Neuronal stem cell (in vitro differentiated cells): ENCODE measurements at regions not wholly inside any gene's neighbourhood (a gene's known extent, or its start where the extent isn't known, plus 50 kb on each side); places are given as distances from the start of the nearest gene placed in this dataset.

Source experiments
- DNase-seq: peaks from one replicate; pipeline ENCODE4 v3.0.0-alpha.2; 2013; ENCODE audit warnings: low spot score
- H2AFZ ChIP-seq: one replicate; pipeline ENCODE4 v1.6.1; 2013; ENCODE audit warnings: mild to moderate bottlenecking, low read length, inconsistent platforms
- H2AK5ac ChIP-seq: 2 replicates; pipeline ENCODE4 v1.6.1; 2013; ENCODE audit warnings: low read depth, mild to moderate bottlenecking, inconsistent platforms, low read length, moderate library complexity, mixed read lengths
- H2BK120ac ChIP-seq: 2 replicates; pipeline ENCODE4 v1.6.1; 2013; ENCODE audit warnings: low read depth, mild to moderate bottlenecking, inconsistent platforms, low read length, moderate library complexity, mixed read lengths
- H2BK12ac ChIP-seq: one replicate; pipeline ENCODE4 v1.6.1; 2013; ENCODE audit warnings: low read length, inconsistent platforms
- H2BK15ac ChIP-seq: 2 replicates; pipeline ENCODE4 v1.6.1; 2013; ENCODE audit warnings: mild to moderate bottlenecking, low read length, inconsistent platforms, mixed read lengths
- H2BK5ac ChIP-seq: one replicate; pipeline ENCODE4 v1.6.1; 2013; ENCODE audit warnings: inconsistent platforms, mild to moderate bottlenecking, low read length, moderate library complexity
- H3K14ac ChIP-seq: one replicate; pipeline ENCODE4 v1.6.1; 2013; ENCODE audit warnings: low read length, inconsistent platforms
- H3K18ac ChIP-seq: 2 replicates; pipeline ENCODE4 v1.6.1; 2013; ENCODE audit warnings: low read length, inconsistent platforms
- H3K23ac ChIP-seq: 2 replicates; pipeline ENCODE4 v1.6.1; 2013; ENCODE audit warnings: low read depth, mild to moderate bottlenecking, mixed read lengths, low read length, inconsistent platforms; ENCODE audit not compliant: poor library complexity
- H3K27ac ChIP-seq: replicated peaks from 3 replicates; pipeline ENCODE4 v1.5.1; 2013; ENCODE audit warnings: low read length, inconsistent platforms
- H3K27me3 ChIP-seq, 3 experiments: 2 replicates each; pipeline ENCODE4 v1.6.1; 2013; ENCODE audit warnings: low read length in 3 of 3, mild to moderate bottlenecking in 2 of 3, inconsistent platforms in 1 of 3, low read depth in 1 of 3, mixed read lengths in 1 of 3, moderate library complexity in 1 of 3; ENCODE audit not compliant: control insufficient read depth in 3 of 3, insufficient read depth in 3 of 3
- H3K36me3 ChIP-seq, 2 donors: replicated peaks in 1 of 2; 2 replicates each; pipeline ENCODE4 v1.6.1; 2013; ENCODE audit warnings: low read length in 2 of 2; ENCODE audit not compliant: control insufficient read depth in 2 of 2, insufficient read depth in 2 of 2
- H3K4ac ChIP-seq: 2 replicates; pipeline ENCODE4 v1.6.1; 2013; ENCODE audit warnings: inconsistent platforms, mild to moderate bottlenecking, low read length, moderate library complexity
- H3K4me1 ChIP-seq, 2 donors: 1 replicate in 1 of 2; 2 replicates in 1 of 2; pipeline ENCODE4 v1.6.1; 2013; ENCODE audit warnings: low read length in 2 of 2, low read depth in 1 of 2; ENCODE audit not compliant: control insufficient read depth in 2 of 2, insufficient read depth in 1 of 2
- H3K4me2 ChIP-seq: one replicate; pipeline ENCODE4 v1.6.1; 2013; ENCODE audit warnings: mild to moderate bottlenecking, low read length, inconsistent platforms; ENCODE audit not compliant: insufficient read depth, poor library complexity, severe bottlenecking
- H3K4me3 ChIP-seq, 2 donors: 2 replicates each; pipeline ENCODE4 v1.5.1; 2013; ENCODE audit warnings: low read length in 2 of 2, mild to moderate bottlenecking in 2 of 2, inconsistent platforms in 1 of 2, moderate library complexity in 1 of 2
- H3K79me1 ChIP-seq: one replicate; pipeline ENCODE4 v1.6.1; 2013; ENCODE audit warnings: low read depth, mild to moderate bottlenecking, inconsistent platforms, low read length, moderate library complexity
- H3K9ac ChIP-seq: one replicate; pipeline ENCODE4 v1.6.1; 2013; ENCODE audit warnings: mild to moderate bottlenecking, low read depth, low read length, inconsistent platforms; ENCODE audit not compliant: poor library complexity
- H3K9me3 ChIP-seq, 2 donors: replicated peaks in 1 of 2; 2 replicates each; pipeline versions ENCODE3 to v1.6.1; 2013; ENCODE audit warnings: low read length in 2 of 2, mild to moderate bottlenecking in 2 of 2, inconsistent platforms in 1 of 2, low read depth in 1 of 2, mixed read lengths in 1 of 2, moderate library complexity in 1 of 2; ENCODE audit not compliant: control insufficient read depth in 2 of 2, insufficient read depth in 1 of 2
- H4K8ac ChIP-seq: one replicate; pipeline ENCODE4 v1.6.1; 2013; ENCODE audit warnings: low read depth, mild to moderate bottlenecking, inconsistent platforms, low read length, moderate library complexity
- H4K91ac ChIP-seq: one replicate; pipeline ENCODE4 v1.6.1; 2013; ENCODE audit warnings: low read length, low read depth, mild to moderate bottlenecking, inconsistent platforms; ENCODE audit not compliant: poor library complexity
- WGBS, 2 donors: extraction: QIAGEN DNeasy Blood & Tissue Kit; methylation state at CpG; one replicate each; pipeline ENCODE4 v1.1.7; 2013; ENCODE audit warnings: missing lambda C conversion rate in 2 of 2, mixed read lengths in 1 of 2; ENCODE audit not compliant: insufficient read length in 2 of 2, insufficient replicate concordance in 1 of 2; ENCODE audit errors: extremely low coverage in 2 of 2; 5-methylcytosine and 5-hydroxymethylcytosine counted together

GRCh38 chr2:125554956-125555355 lies 1101.0 kb upstream of the GYPC start:
- Histone ChIP-seq H2BK12ac (no peak overlapping the region), H4K8ac (no peak overlapping the region), H3K14ac (no peak overlapping the region), H2AK5ac (no peak overlapping the region), H3K18ac (no peak overlapping the region), H2AFZ (no peak overlapping the region), H2BK5ac (no peak overlapping the region), H3K36me3 (no peaks in the 10 kb centered on the region), H3K4me2 (no peak overlapping the region), H4K91ac (no peak overlapping the region), H3K27me3 (no peaks in the 10 kb centered on the region), H3K27ac (no peak overlapping the region), H3K4me3 (no peak overlapping the region), H3K4ac (no peak overlapping the region), H2BK15ac (no peak overlapping the region), H3K23ac (no peak overlapping the region), H3K4me1 (no peaks in the 10 kb centered on the region), H2BK120ac (no peak overlapping the region), H3K9ac (no peak overlapping the region), H3K79me1 (no peaks in the 10 kb centered on the region), H3K9me3 (no peaks in the 10 kb centered on the region)
- no peak for DNase-seq
- WGBS, 2 donors, result no CpG with 5 or more reads among the region's 2 CpGs

DNA sequence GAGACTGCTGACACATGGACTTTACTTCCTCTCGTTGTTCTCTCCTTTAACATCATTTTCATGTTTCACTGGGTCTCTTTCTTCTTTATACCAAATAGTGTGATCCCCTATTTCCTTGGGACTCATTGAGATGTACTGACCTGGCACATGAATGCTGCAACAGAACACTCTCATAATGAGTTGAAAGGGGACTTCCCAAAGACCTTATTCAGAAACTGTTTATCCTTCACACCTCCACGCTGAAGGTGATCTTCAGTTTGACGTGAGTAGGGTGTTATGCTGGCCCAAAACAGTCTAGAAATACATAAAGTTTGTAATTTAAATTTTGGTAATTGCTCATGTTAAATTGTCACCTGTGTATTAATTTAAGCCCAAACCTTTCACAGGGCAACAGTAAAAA lies 1096.8 kb upstream of the GYPC start:
- no peak overlapping the region for H2BK120ac ChIP-seq
- H4K91ac ChIP-seq, result no peak overlapping the region
- H3K4ac ChIP-seq, result no peak overlapping the region
- no peaks in the 10 kb centered on the region for H3K9me3 ChIP-seq
- H3K18ac ChIP-seq, result no peak overlapping the region
- no peak overlapping the region for H3K27ac ChIP-seq
- no peak overlapping the region for H4K8ac ChIP-seq
- no peak overlapping the region for H2AK5ac ChIP-seq
- no peak overlapping the region for H3K14ac ChIP-seq
- H2BK12ac ChIP-seq, result no peak overlapping the region
- no peak overlapping the region for H3K4me2 ChIP-seq
- WGBS, 2 donors, result no CpG with 5 or more reads among the region's 3 CpGs
- no peak overlapping the region for H2AFZ ChIP-seq
- no peak overlapping the region for H2BK15ac ChIP-seq
- no peak overlapping the region for H3K23ac ChIP-seq
- H3K9ac ChIP-seq, result no peak overlapping the region
- no peaks in the 10 kb centered on the region for H3K27me3 ChIP-seq
- H2BK5ac ChIP-seq, result no peak overlapping the region
- H3K36me3 ChIP-seq, result no peaks in the 10 kb centered on the region
- H3K4me1 ChIP-seq, result no peaks in the 10 kb centered on the region
- no peak for DNase-seq
- no peak overlapping the region for H3K4me3 ChIP-seq
- no peaks in the 10 kb centered on the region for H3K79me1 ChIP-seq

- Histone ChIP-seq H3K27ac (no peak overlapping the region), H3K9ac (no peak overlapping the region), H3K4me2 (no peak overlapping the region), H4K8ac (no peak overlapping the region), H3K27me3 (no peaks in the 10 kb centered on the region), H3K4me1 (no peaks in the 10 kb centered on the region), H2BK15ac (no peak overlapping the region), H3K36me3 (no peaks in the 10 kb centered on the region), H2AK5ac (no peak overlapping the region), H2BK120ac (no peak overlapping the region), H2BK5ac (no peak overlapping the region), H3K18ac (no peak overlapping the region), H3K79me1 (no peaks in the 10 kb centered on the region), H3K4me3 (no peak overlapping the region), H2AFZ (no peak overlapping the region), H4K91ac (no peak overlapping the region), H3K9me3 (no peaks in the 10 kb centered on the region), H3K23ac (no peak overlapping the region), H3K14ac (no peak overlapping the region), H2BK12ac (no peak overlapping the region), H3K4ac (no peak overlapping the region)
- no CpG with 5 or more reads among the region's 1 CpG for WGBS, 2 donors
- no peak for DNase-seq
These were observed 1095.1 kb upstream of the GYPC start for GRCh38 chr2:125560855-125561254.

- Histone ChIP-seq H3K9ac (no peak overlapping the region), H4K91ac (no peak overlapping the region), H3K4me2 (no peak overlapping the region), H3K4ac (no peak overlapping the region), H2BK5ac (no peak overlapping the region), H3K18ac (no peak overlapping the region), H2BK12ac (no peak overlapping the region), H2BK120ac (no peak overlapping the region), H4K8ac (no peak overlapping the region), H2BK15ac (no peak overlapping the region), H2AK5ac (no peak overlapping the region), H3K23ac (no peak overlapping the region), H2AFZ (no peak overlapping the region), H3K4me3 (no peak overlapping the region), H3K14ac (no peak overlapping the region), H3K27me3 (no peaks in the 10 kb centered on the region), H3K79me1 (no peaks in the 10 kb centered on the region), H3K36me3 (no peaks in the 10 kb centered on the region), H3K27ac (no peak overlapping the region), H3K9me3 (no peaks in the 10 kb centered on the region), H3K4me1 (no peaks in the 10 kb centered on the region)
- no peak for DNase-seq
- no CpG with 5 or more reads among the region's 3 CpGs for WGBS, 2 donors
These were observed 1094.7 kb upstream of the GYPC start for GRCh38 chr2:125561302-125561701.
